ENCODE measurements at regions not wholly inside any gene's neighbourhood (a gene's known extent, or its start where the extent isn't known, plus 50 kb on each side); places are given as distances from the start of the nearest gene placed in this dataset.

DNA sequence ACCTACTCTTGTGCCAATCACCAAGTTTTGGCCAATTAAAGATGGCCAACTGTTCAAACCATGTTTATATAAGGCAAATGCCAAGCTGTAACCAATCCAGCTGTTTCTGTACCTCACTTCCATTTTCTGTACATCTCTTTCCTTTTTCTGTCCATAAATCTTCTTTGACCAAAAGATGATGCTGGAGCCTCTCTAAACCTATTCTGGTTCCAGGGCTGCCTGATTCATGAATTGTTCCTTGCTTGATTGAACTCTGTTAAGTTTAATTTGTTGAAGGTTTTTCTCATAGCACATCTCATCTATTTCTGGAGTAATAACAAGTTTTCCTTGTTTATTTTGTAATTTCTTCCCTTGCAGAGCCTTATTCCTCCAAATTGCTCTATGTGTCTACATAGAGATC, 115.3 kb upstream of the SMAD3 start:
- H3K36me3 ChIP-seq: no peaks in the 10 kb centered on the region

DNA sequence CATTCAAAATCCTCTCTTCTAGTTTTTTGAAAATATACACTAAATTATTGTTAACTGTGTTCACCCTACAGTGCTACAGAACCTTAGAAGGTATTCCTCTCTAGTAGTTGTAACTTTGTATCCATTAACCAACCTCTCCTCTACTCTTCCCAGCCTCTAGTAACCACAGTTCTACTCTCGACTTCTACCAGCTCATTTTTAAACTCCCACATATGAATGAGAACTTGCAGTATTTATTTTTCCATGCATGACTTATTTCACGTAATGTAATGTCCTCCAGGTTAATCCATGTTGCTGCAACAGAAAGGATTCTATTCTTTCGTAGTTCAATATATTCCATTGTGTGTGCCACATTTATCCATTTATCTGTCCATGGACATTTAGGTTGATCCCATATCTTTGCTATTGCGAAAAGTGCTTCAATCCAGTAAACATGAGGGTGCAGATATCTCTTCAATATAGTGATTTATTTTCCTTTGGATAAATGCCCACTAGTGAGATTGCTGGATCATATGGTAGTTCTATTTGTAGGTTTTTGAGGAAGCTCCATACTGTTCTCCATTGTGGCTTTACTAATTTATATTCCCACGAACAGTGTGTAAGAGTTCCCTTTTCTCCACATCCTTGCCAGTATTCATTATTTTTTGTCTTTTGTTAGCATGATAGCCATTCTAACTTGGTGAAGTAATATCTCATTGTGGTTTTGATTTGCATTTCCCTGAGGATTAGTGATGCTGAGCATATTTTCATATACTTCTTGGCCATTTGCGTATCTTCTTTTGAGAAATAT, 113.7 kb upstream of the SMAD3 start:
- H3K27me3 ChIP-seq: no peaks in the 10 kb centered on the region
- no peaks in the 10 kb centered on the region for H3K4me1 ChIP-seq
- DNase-seq (ENCODE audit: low spot score): no peak
- no peaks in the 10 kb centered on the region for H3K36me3 ChIP-seq
- H3K4me3 ChIP-seq: no peak overlapping the region
- no peaks in the 10 kb centered on the region for H3K9me3 ChIP-seq
- TF ChIP-seq, protein P1, sequence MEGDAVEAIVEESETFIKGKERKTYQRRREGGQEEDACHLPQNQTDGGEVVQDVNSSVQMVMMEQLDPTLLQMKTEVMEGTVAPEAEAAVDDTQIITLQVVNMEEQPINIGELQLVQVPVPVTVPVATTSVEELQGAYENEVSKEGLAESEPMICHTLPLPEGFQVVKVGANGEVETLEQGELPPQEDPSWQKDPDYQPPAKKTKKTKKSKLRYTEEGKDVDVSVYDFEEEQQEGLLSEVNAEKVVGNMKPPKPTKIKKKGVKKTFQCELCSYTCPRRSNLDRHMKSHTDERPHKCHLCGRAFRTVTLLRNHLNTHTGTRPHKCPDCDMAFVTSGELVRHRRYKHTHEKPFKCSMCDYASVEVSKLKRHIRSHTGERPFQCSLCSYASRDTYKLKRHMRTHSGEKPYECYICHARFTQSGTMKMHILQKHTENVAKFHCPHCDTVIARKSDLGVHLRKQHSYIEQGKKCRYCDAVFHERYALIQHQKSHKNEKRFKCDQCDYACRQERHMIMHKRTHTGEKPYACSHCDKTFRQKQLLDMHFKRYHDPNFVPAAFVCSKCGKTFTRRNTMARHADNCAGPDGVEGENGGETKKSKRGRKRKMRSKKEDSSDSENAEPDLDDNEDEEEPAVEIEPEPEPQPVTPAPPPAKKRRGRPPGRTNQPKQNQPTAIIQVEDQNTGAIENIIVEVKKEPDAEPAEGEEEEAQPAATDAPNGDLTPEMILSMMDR (IDR thresholded peaks at IDR 0.05): no peak
- no peak overlapping the region for H3K27ac ChIP-seq

More for the DNA sequence above, 115.3 kb upstream of the SMAD3 start:
- H3K4me1 ChIP-seq: no peaks in the 10 kb centered on the region
- DNase-seq (ENCODE audit: low spot score): no peak
- TF ChIP-seq, protein P1 (IDR thresholded peaks at IDR 0.05): no peak
- H3K9me3 ChIP-seq: no peaks in the 10 kb centered on the region
- no peak overlapping the region for H3K27ac ChIP-seq
- no peaks in the 10 kb centered on the region for H3K27me3 ChIP-seq
- H3K4me3 ChIP-seq: no peak overlapping the region

DNA sequence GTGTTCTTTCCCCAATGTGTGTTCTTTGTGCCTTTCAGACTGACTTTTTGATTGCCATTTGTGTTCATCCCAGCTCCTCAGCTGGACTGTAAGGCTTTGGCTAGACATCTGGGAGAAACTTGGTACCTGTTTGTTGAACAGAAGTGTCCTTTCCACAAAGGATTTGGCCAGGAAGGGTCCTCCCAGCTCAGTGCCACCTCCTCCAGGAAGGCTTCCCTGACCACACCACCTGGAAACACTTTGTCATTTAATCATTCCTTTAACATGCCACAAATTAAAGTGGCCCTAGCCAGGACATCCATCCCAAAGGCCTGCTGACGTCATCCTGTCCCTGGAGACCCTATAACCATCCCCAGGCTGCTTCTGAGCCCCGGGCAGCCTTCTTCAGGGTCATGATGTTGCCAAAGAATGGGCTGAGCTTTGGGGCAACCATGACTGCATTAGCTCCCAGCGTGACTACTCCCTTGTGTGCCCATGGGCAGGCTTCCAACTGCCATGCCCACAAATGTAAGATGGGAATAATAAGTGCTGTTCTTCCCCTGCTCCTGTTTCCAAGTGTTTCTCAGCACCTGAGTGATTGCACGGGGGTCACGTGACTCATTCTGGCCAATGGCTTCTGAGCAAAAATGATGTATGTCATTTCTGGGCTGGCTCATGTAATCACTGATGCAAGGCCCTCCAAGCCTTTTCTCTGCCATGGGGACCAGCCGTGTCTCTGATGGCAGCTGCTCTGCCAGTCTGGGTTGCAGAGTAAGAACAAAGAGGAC, 112.5 kb upstream of the SMAD3 start:
- TF ChIP-seq, protein P1 (IDR thresholded peaks at IDR 0.05): no peak
- Histone ChIP-seq H3K27me3 (no peaks in the 10 kb centered on the region), H3K27ac (no peak overlapping the region), H3K9me3 (no peaks in the 10 kb centered on the region), H3K36me3 (no peaks in the 10 kb centered on the region), H3K4me3 (no peak overlapping the region), H3K4me1 (no peaks in the 10 kb centered on the region)
- DNase-seq (ENCODE audit: low spot score): no peak

DNA sequence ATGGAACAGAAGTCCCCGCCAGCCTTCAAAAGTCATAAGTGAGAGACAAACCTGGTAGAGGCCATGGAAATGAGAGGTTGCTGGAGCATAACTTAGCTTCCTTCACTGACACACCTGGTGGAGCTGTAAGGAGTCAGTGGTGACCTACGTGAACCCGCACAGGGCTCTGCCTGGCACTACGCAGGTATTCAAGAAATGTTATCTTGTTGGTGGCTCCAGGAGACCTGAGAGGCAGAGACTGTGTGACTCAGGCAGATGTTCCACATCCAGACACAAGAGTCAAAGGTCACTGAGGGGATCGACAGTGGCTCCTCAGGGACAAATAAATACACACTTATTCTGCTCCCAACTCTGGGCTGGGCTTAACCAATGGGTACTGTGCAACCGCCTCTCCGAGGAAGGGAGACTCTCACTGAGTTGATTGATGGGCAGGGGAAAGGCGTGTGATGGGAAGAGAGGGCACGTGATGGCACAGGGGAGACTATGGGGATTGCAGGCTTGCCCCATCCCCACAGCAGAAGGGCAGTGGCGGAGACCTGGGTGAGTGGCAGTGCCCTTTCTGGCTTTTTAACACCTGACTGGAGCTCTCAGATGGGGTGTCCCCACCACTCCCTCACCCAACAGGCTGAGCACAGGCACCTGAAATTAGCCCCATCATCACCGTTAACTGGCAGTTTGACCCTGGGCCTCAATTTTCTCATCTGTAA, 111.7 kb upstream of the SMAD3 start:
- Histone ChIP-seq H3K9me3 (no peaks in the 10 kb centered on the region), H3K4me1 (no peaks in the 10 kb centered on the region), H3K36me3 (no peaks in the 10 kb centered on the region), H3K27me3 (no peaks in the 10 kb centered on the region), H3K4me3 (no peak overlapping the region), H3K27ac (no peak overlapping the region)
- no peak for DNase-seq (ENCODE audit: low spot score)
- TF ChIP-seq, protein P1 (IDR thresholded peaks at IDR 0.05): no peak

DNA sequence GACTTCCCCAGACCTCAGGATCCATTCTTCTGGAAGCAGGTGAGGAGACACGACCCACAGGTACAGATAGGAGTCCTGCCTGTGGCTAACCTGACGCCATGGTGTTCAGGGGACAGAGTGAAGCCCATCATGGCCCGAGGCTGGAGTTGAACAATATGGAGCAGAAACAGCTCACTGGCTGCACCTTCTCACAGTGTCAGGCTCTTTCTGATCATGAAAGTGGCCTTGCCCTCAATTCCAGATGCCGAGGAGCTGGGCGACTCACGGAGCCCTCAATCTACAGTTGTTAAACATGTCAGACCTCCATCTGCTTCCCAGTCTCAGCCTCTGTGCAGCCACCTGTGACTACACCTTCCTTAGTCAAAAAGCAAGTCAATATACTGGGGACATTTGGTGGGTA, 110.8 kb upstream of the SMAD3 start:
- TF ChIP-seq, protein P1 (IDR thresholded peaks at IDR 0.05): no peak
- H3K4me1 ChIP-seq: no peaks in the 10 kb centered on the region
- no peak for DNase-seq (ENCODE audit: low spot score)
- no peaks in the 10 kb centered on the region for H3K27me3 ChIP-seq
- H3K27ac ChIP-seq: no peak overlapping the region
- H3K9me3 ChIP-seq: no peaks in the 10 kb centered on the region
- no peak overlapping the region for H3K4me3 ChIP-seq
- H3K36me3 ChIP-seq: no peaks in the 10 kb centered on the region
